Fibroblast of lung (primary cell): ENCODE measurements at regions not wholly inside any gene's neighbourhood (a gene's known extent, or its start where the extent isn't known, plus 50 kb on each side); places are given as distances from the start of the nearest gene placed in this dataset.

Source experiments
- CTCF ChIP-seq, 2 donors: IDR thresholded peaks in 1 of 2; conservative IDR thresholded peaks in 1 of 2; 1 replicate in 1 of 2; 2 replicates in 1 of 2; pipeline ENCODE4 v1.5.1; 2011 to 2012; ENCODE audit warnings: low read length in 2 of 2, control low read depth in 1 of 2, inconsistent platforms in 1 of 2, low read depth in 1 of 2, mild to moderate bottlenecking in 1 of 2
- EZH2 ChIP-seq: IDR thresholded peaks from 2 replicates; pipeline ENCODE4 v1.5.1; 2012; ENCODE audit warnings: low read length, control low read depth, mild to moderate bottlenecking; ENCODE audit errors: missing control alignments

GRCh38 chr5:98104454-98105188 is 668.8 kb upstream of the RGMB start:
- TF ChIP-seq CTCF (conservative IDR thresholded peaks at IDR 0.05 in 1 of 2, IDR thresholded peaks at IDR 0.05 in 1 of 2; ENCODE audit: low read depth in 1 of 2, low read length in 2 of 2) (no peak), EZH2 (no peak)
